A549 (cell line): ENCODE measurements at regions not wholly inside any gene's neighbourhood (a gene's known extent, or its start where the extent isn't known, plus 50 kb on each side); places are given as distances from the start of the nearest gene placed in this dataset.
"Not testable (repeated sequence)": the region's sequence is repeated elsewhere in the genome, so short reads cannot be mapped to it uniquely, and the experiment has no call there.

Source experiments
- ATAC-seq, 2 experiments: fragments of 200-7000 bp in 1 of 2; fragments of >200 bp in 1 of 2; cut with Nextera tagmentation in 1 of 2; cut with Tn5 transposase in 1 of 2; 3 replicates each; pipeline versions ENCODE4 v1.8.0 to v1.9.1; 2018 to 2020; ENCODE audit warnings: mild to moderate bottlenecking in 1 of 2, moderate library complexity in 1 of 2
- CTCF ChIA-PET: fragments of 300-600 bp; sonication (Branson Sonifier 250); formaldehyde crosslinking; extraction: SDS; loops from one replicate; lab custom pipeline; 2021; ENCODE audit warnings: antibody characterized with exemption, inconsistent platforms; lab: Yijun Ruan, JAX
- POLR2A ChIA-PET: fragments of 350-600 bp; formaldehyde crosslinking; extraction: SDS; loops from one replicate; lab custom pipeline; 2021; ENCODE audit warnings: antibody characterized with exemption, inconsistent platforms; lab: Yijun Ruan, JAX
- DNase-seq, 2 experiments: peaks; one replicate each; pipeline versions ENCODE4 v3.0.0 to v3.0.0-alpha.2; 2011 to 2016; ENCODE audit warnings: low read depth in 1 of 2, low spot score in 1 of 2
- FAIRE-seq: peaks from 2 replicates; lab custom pipeline; 2011; peaks lifted over from hg19 to GRCh38; lab: Jason Lieb, UNC
- H3K27ac ChIP-seq, 2 experiments: fragments of >200 bp; sonication (Bioruptor Twin); formaldehyde crosslinking; 3 replicates each; pipeline ENCODE4 v1.5.1; 2016 to 2017
- H3K4me1 ChIP-seq: fragments of >200 bp; sonication (Bioruptor Twin); formaldehyde crosslinking; 3 replicates; pipeline ENCODE4 v1.6.1; 2016
- H3K4me2 ChIP-seq: fragments of >200 bp; sonication (Bioruptor Twin); formaldehyde crosslinking; 3 replicates; pipeline ENCODE4 v1.6.1; 2016
- H3K4me3 ChIP-seq: fragments of >200 bp; sonication (Bioruptor Twin); formaldehyde crosslinking; 3 replicates; pipeline ENCODE4 v1.5.1; 2016
- H3K9me3 ChIP-seq: fragments of >200 bp; sonication (Bioruptor Twin); formaldehyde crosslinking; 3 replicates; pipeline ENCODE4 v1.6.1; 2016
- CBX2 ChIP-seq: fragments of 200-600 bp; sonication (generic); IDR thresholded peaks from 2 replicates; pipeline ENCODE4 v1.6.1; 2016; ENCODE audit warnings: low read depth, mild to moderate bottlenecking, borderline replicate concordance
- CEBPB ChIP-seq, 2 experiments: fragments of >200 bp in 1 of 2; sonication (Bioruptor Twin) in 1 of 2; formaldehyde crosslinking in 1 of 2; IDR thresholded peaks; 2 replicates each; pipeline ENCODE4 v1.6.1; 2012 to 2016
- FOXS1 ChIP-seq: fragments of 250-450 bp; sonication (Bioruptor Pico); IDR thresholded peaks from 2 replicates; pipeline ENCODE4 v1.5.0; 2020; ENCODE audit warnings: mild to moderate bottlenecking, moderate library complexity
- JUN ChIP-seq, 2 experiments: fragments of >200 bp; sonication (Bioruptor Twin); formaldehyde crosslinking; IDR thresholded peaks; 2 replicates in 1 of 2; 3 replicates in 1 of 2; pipeline ENCODE4 v1.6.1; 2016 to 2017
- KDM5A ChIP-seq: fragments of 200-600 bp; sonication (generic); IDR thresholded peaks from 2 replicates; pipeline ENCODE4 v1.6.1; 2016; ENCODE audit warnings: antibody characterized with exemption, mild to moderate bottlenecking
- NFE2L2 ChIP-seq: fragments of 150-350 bp; conservative IDR thresholded peaks from 2 replicates; pipeline ENCODE4 v1.6.1; 2014; ENCODE audit warnings: low read length
- PHF8 ChIP-seq: fragments of 200-600 bp; sonication (generic); IDR thresholded peaks from 2 replicates; pipeline ENCODE4 v1.6.1; 2016; ENCODE audit warnings: low read depth, mild to moderate bottlenecking, antibody characterized with exemption, moderate library complexity, borderline replicate concordance
- POLR2A ChIP-seq: IDR thresholded peaks from 2 replicates; pipeline ENCODE4 v1.6.1; 2012; ENCODE audit warnings: mild to moderate bottlenecking, low read length
- RAD21 ChIP-seq, 2 experiments: fragments of >200 bp in 1 of 2; sonication (Bioruptor Twin) in 1 of 2; formaldehyde crosslinking in 1 of 2; IDR thresholded peaks in 1 of 2; conservative IDR thresholded peaks in 1 of 2; 2 replicates in 1 of 2; 3 replicates in 1 of 2; pipeline ENCODE4 v1.6.1; 2012 to 2018; ENCODE audit warnings: inconsistent platforms in 1 of 2
- RARB ChIP-seq: fragments of 250-450 bp; sonication (Bioruptor Pico); IDR thresholded peaks from 2 replicates; pipeline ENCODE4 v1.8.0; 2021; ENCODE audit warnings: mild to moderate bottlenecking, moderate library complexity
- RNF2 ChIP-seq: fragments of 200-600 bp; sonication (generic); IDR thresholded peaks from 2 replicates; pipeline ENCODE4 v1.6.1; 2016; ENCODE audit warnings: low read depth, mild to moderate bottlenecking, antibody characterized with exemption, moderate library complexity, borderline replicate concordance
- SMC3 ChIP-seq: fragments of >200 bp; sonication (Bioruptor Twin); formaldehyde crosslinking; IDR thresholded peaks from 3 replicates; pipeline ENCODE4 v1.6.1; 2018; ENCODE audit warnings: inconsistent platforms
- WGBS: methylation state at CpG from one replicate; pipeline ENCODE4 v1.1.6; 2017; ENCODE audit errors: missing lambda C conversion rate; 5-methylcytosine and 5-hydroxymethylcytosine counted together
- TF ChIP-seq, protein P1 (sequence below): fragments of >200 bp; sonication (Bioruptor Twin); formaldehyde crosslinking; IDR thresholded peaks from 3 replicates; pipeline ENCODE4 v1.5.1; 2016

GRCh38 chr11:49499117-49499516 lies 290.7 kb upstream of the FOLH1 start:
- ATAC-seq (no peak), FAIRE-seq (no peak), DNase-seq (no peak)
- POLR2A ChIA-PET, result no interaction called here
- Histone ChIP-seq H3K9me3 (no peaks in the 10 kb centered on the region), H3K27ac (no peak overlapping the region), H3K4me1 (no peaks in the 10 kb centered on the region), H3K4me3 (no peak overlapping the region), H3K4me2 (no peak overlapping the region)
- TF ChIP-seq CEBPB (IDR thresholded peaks at IDR 0.05), result no peak
- 14% methylated on average over 3 of the region's 3 CpGs for WGBS
- CTCF ChIA-PET, result no interaction called here

GRCh38 chr11:49505231-49505630 lies 296.8 kb upstream of the FOLH1 start:
- FAIRE-seq (no peak), DNase-seq (no peak), ATAC-seq (no peak)
- POLR2A ChIA-PET, result no interaction called here
- Histone ChIP-seq H3K4me2 (no peak overlapping the region), H3K4me3 (no peak overlapping the region), H3K4me1 (no peaks in the 10 kb centered on the region), H3K27ac (no peak overlapping the region), H3K9me3 (no peaks in the 10 kb centered on the region)
- TF ChIP-seq POLR2A (no peak), JUN (IDR thresholded peaks at IDR 0.05) (no peak), RARB (CRISPR knock-in tag) (no peak)
- TF ChIP-seq, protein P1, sequence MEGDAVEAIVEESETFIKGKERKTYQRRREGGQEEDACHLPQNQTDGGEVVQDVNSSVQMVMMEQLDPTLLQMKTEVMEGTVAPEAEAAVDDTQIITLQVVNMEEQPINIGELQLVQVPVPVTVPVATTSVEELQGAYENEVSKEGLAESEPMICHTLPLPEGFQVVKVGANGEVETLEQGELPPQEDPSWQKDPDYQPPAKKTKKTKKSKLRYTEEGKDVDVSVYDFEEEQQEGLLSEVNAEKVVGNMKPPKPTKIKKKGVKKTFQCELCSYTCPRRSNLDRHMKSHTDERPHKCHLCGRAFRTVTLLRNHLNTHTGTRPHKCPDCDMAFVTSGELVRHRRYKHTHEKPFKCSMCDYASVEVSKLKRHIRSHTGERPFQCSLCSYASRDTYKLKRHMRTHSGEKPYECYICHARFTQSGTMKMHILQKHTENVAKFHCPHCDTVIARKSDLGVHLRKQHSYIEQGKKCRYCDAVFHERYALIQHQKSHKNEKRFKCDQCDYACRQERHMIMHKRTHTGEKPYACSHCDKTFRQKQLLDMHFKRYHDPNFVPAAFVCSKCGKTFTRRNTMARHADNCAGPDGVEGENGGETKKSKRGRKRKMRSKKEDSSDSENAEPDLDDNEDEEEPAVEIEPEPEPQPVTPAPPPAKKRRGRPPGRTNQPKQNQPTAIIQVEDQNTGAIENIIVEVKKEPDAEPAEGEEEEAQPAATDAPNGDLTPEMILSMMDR, result no peak
- CTCF ChIA-PET, result no interaction called here

DNA sequence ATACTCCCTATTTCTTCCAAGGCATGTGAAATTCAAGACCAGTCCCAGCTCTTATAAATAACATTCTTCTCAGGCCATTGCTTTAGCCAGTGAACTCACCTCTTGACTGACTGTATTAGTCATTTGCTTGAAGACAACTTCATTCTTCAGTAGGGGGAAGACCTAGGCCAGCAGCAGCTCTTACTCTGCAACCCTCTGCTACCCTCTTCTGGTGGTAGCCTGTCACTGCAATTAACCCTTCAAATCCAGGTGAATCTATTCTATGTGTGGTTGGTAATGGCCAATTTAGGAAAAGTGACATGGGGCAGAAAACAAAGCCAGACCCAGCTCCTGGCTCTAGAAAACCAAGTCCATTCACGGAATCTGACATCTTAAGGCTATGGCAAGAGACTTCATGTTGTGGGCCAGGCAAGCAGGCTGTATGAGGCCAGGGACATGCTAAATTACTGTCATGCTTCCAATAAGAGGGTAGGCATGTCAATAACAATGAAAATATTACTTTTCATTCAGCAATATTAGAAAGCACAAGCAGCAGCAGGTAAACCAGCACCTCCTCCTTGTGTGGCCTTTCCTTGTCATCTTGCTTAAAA lies 317.9 kb upstream of the FOLH1 start:
- DNase-seq, result peak in 1 of 2 experiments; percentile 44
- TF ChIP-seq SMC3 (peak; percentile 11; the same call in 1 of the 3 replicates), RAD21 (conservative IDR thresholded peaks at IDR 0.05 in 1 of 2, IDR thresholded peaks at IDR 0.05 in 1 of 2) (peak; percentile 49 to 53; a peak in 4 of 5 replicates)
- TF ChIP-seq, protein P1, result peak; percentile 34; the same call in 2 of the 3 replicates
- TF ChIP-seq, all 56 proteins: peak for 3; not testable (repeated sequence) for 53
- CTCF ChIA-PET, H3K27ac ChIP-seq, H3K4me3 ChIP-seq, H3K9me3 ChIP-seq, POLR2A ChIA-PET, H3K4me1 ChIP-seq, H3K4me2 ChIP-seq: not testable (repeated sequence)
- 0% methylated on average over 1 of the region's 1 CpG for WGBS
- FAIRE-seq (peak; percentile 28), ATAC-seq (peak; percentile 74 to 76; a peak in 4 of 6 replicates)

GRCh38 chr11:49533204-49533603 lies 324.8 kb upstream of the FOLH1 start:
- Histone ChIP-seq H3K27ac (no peak overlapping the region), H3K4me2 (no peak overlapping the region), H3K4me3 (no peak overlapping the region), H3K9me3 (no peaks in the 10 kb centered on the region), H3K4me1 (no peaks in the 10 kb centered on the region)
- ChIA-PET CTCF (no interaction called here), POLR2A (no interaction called here)
- DNase-seq, result no peak
- no peak for ATAC-seq
- TF ChIP-seq NFE2L2, result no peak
- no peak for TF ChIP-seq RNF2
- TF ChIP-seq FOXS1 (CRISPR knock-in tag), result no peak
- no peak for TF ChIP-seq KDM5A
- no peak for TF ChIP-seq PHF8
- no peak for TF ChIP-seq CBX2
- no peak for FAIRE-seq

GRCh38 chr11:49538927-49539326 lies 330.5 kb upstream of the FOLH1 start:
- CTCF ChIA-PET, H3K27ac ChIP-seq, H3K4me1 ChIP-seq, ATAC-seq, H3K9me3 ChIP-seq, H3K4me2 ChIP-seq, POLR2A ChIA-PET, DNase-seq, H3K4me3 ChIP-seq, FAIRE-seq: not testable (repeated sequence)
- 5% methylated on average over 4 of the region's 4 CpGs for WGBS

GRCh38 chr11:49558261-49558847 lies 350.0 kb upstream of the FOLH1 start:
- WGBS, result 46% methylated on average over 15 of the region's 42 CpGs
- not testable (repeated sequence) for ATAC-seq

GRCh38 chr11:49560593-49560992 lies 352.2 kb upstream of the FOLH1 start:
- not testable (repeated sequence) for ATAC-seq, FAIRE-seq

More at GRCh38 chr11:49558261-49558847, 350.0 kb upstream of the FOLH1 start:
- H3K9me3 ChIP-seq, H3K4me2 ChIP-seq, H3K27ac ChIP-seq, POLR2A ChIA-PET, H3K4me1 ChIP-seq, DNase-seq, H3K4me3 ChIP-seq, CTCF ChIA-PET, FAIRE-seq: not testable (repeated sequence)

More at GRCh38 chr11:49560593-49560992, 352.2 kb upstream of the FOLH1 start:
- H3K27ac ChIP-seq, POLR2A ChIA-PET, H3K4me3 ChIP-seq, H3K9me3 ChIP-seq, H3K4me2 ChIP-seq, DNase-seq, H3K4me1 ChIP-seq, CTCF ChIA-PET: not testable (repeated sequence)
- 29% methylated on average over 2 of the region's 13 CpGs for WGBS
